ENCODE measurements at regions not wholly inside any gene's neighbourhood (a gene's known extent, or its start where the extent isn't known, plus 50 kb on each side); places are given as distances from the start of the nearest gene placed in this dataset.

DNA sequence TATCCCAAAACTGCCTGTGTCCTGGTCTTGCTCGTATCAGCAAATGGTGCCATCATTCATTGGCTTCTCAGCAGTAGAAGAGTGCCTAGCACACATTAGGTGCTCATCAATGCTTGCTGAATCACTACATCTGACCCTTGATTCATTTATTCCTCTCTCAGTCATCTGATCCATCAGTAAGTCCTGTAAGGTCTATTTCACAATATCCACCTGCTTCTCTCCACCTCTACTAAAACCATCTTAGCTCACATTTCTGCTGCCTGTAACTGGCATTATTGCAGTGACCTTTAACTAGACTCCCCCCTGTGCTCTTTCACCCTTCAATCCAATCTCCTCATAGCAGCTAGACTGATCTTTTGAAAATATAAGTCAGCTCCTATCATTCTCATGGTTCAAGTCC, 387.6 kb upstream of the SPRED2 start:
- DNase-seq, result no peak

DNA sequence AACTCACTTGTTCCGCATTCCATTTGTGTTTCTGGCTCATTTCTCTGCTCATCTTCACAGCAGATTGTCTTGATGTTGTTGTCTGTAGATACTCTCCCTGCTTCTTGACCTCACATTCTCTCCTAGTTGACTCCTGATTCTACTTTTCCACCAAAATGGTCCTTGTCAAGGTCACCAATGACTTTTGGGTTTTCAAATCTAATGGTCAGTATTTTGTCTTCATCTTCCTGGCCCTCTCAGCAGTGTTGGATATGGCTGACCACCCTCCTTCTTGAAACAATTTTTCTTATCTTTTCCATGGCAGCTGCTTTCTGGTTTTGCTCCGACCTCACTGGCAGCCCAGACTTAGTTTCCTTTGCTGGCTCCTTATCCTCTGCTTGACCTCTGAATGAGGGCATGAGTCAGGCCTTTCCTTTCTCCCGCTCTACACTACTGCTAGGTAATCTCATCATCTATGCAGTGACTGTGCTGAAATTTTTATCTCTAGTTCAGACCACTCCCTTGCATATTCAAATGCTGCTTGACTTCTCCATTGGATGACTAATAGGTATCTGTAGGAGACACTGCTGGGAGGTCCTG, 386.6 kb upstream of the SPRED2 start:
- DNase-seq, result no peak

DNA sequence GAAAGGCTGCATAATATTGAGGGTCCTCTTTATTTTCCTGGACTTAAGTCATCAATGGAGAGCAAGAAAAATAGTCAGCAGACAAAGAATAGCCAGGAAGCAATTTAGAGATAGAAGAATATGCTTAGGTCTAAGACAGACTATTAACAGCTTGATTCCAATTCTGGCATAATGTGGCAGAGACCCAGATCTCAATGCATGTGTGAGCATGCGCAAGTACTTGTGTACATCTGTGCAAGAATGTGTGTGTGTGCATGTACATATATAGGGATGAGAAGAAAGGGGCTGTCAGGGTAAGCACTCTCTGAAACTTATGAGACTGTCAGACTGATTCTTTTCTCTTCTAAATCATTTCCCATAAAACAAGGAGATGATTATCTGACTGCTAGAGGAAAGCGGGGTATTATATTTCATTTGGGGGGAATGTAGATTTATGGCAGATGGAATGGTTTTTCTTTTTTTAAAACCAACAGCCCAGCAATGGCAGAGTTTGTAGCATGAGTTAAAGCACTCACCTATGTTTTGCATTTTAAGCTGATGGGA, 381.3 kb upstream of the SPRED2 start:
- no peak for DNase-seq

DNA sequence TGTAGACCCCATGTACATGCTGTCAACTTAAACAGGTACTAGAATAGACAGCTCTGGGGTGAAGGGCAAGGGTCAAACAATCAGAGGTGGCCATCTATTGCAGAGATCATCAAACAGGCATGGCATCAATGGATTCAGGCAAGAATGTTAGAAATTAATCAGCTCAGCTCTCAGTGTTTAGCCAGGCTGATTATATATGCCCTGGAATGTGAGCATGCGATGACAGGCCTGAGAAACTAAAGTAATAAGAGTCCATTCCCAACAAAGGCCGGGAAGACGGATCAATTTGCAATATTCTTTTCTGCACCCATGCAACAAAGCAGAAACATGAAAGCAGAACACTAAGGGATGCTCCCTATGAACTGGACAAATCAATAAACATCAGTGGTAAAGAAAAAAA, 380.5 kb upstream of the SPRED2 start:
- no peak for DNase-seq

DNA sequence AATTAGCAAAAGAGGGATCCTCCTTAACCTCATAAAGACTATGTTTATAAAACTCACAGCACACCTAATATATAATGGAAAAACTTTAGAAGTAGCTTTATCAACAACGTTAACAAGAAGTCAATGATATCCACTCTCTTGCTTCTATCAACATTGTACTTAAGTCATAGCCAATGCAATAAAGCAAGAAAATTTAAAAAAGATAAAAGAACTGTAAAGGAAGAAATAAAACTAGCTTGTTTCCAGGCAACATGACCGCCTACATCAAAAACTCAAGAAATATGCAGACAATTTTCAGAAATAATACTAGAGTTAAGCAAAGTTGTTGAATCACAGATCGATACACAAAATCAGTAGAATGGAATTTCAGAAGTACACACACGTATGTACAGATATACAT, 375.5 kb upstream of the SPRED2 start:
- DNase-seq, result no peak

DNA sequence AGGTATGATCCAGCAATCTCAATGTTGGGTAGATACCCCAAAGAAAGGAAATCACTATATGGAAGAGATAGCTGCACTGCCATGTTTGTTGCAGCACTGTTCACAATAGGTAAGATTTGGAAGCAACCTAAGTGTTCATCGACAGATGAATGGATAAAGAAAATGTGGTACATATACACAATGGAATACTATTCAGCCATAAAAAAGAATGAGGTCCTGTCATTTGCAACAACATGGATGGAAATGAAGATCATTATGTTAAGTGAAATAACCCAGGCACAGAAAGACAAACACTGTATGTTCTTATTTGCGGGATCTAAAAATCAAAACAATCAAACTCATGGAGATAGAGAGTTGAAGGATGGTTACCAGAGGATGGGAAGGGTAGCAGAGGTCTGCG, 372.4 kb upstream of the SPRED2 start:
- no peak for DNase-seq

DNA sequence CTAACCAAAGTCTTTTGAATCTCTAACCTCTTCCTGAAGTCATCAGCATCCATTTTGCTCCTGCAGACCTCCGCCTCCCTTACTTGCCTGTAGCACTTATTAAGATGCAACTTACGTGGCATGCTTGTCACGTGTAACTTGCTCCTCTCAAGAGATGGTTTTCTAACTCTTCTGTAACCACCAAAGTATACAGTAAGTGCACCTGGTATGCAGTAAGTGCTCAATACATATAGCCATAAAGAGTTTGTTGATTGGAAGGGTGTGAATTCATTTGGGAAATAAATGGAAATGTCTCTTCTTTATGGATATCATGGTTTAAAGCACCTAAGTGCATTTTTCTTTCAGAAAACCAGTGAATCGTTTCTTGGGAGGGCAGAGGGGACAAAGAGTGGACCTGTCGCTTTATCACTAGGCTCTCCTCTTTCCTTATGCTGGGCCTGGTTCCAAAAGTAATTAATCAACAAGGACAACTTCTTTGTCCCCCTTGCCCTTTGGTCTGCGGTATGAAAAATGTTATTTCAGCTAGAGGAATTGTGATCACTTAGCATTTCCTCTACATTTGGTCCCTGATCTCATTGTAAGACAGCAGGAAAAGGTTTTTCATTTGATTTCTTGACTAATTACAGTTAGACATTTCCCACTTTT, 370.0 kb upstream of the SPRED2 start:
- DNase-seq, result no peak

DNA sequence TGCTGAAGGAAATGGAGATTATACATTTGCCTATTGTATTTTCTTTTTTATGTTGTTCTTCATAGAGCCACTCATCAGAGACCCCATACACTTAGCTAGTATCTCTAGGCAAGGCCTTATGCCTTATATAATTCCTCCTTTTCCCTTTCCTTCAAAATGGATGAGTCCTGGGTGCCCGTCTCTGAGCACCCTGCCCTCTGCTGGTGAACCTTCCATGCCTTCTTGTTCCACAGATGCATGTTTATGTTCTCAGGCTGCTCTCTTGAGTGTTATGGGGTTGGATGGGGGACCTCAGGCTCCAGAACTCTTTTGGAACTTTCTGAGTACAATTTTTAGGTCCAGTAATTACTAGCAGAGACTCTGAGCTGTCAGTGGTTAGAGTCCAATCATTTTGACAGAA, 368.6 kb upstream of the SPRED2 start:
- no peak for DNase-seq

DNA sequence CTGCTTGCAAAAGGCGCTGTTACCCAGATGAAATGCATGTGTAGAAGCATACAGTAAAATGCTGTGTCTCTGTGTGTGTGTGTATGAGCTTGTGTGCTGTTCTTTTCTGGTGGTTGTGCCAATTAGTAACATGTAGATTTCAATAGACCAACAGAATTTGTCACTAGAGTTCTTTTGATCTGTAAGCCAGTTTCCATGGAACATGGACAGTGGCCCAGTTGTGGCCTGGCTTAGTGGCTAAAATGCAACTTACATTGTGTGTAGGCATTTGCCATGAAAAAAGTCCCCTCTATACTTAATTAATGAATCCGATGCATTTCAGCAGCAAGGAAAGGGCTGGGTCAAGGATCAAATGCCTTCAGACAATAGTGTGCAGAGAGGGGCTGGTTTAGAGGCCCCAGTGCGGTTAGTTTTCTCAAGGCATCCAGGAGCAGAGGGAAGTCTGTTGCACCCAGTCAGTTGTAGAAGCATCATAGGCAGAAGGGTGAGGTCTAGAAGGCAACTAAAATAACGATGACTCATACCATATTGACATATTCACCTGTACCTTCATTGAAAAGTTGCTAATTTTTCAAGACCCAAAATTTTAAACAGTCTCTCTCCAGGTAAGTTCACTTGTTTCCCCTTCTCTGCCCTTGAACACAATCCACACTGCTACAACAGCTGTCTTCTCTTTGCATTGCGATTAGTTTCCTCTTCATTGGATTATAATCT, 366.9 kb upstream of the SPRED2 start:
- no peak for DNase-seq

DNA sequence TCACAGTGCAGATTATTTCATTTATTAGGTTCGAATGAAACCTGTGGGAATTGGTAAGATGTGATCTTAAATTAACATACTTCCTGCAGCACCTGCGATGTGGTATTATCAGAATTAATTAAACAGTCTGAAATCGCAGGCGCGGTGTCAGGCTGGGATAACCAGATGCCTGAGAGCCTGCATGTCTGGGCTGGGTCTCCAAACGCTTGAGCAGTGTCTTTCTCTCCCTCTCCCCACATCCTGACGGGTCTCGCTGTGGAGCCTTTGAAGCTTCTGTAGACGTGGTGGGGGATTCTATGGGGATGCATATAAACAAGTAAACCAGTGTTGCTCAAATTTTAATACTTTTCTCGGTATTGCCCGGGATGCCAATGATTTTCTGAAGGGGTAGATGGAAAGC, 366.2 kb upstream of the SPRED2 start:
- DNase-seq, result no peak

DNA sequence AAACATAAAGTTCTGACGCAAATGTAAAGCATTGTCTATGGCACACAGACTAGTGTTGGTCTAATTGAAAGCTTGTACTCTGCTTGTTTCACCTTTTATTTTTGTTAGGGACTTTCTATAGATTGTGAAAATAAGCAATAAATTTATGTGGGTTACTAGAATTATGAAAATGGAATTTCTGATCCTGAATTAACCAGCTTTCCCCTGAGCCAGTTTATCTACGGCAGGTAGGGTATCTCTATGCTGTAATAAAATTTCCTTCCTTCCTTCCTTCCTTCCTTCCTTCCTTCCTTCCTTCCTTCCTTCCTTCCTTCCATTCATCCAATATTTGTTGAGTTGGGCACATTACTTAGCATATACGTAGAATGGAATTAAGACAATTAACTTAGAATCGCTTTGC, 362.6 kb upstream of the SPRED2 start:
- no peak for DNase-seq

DNA sequence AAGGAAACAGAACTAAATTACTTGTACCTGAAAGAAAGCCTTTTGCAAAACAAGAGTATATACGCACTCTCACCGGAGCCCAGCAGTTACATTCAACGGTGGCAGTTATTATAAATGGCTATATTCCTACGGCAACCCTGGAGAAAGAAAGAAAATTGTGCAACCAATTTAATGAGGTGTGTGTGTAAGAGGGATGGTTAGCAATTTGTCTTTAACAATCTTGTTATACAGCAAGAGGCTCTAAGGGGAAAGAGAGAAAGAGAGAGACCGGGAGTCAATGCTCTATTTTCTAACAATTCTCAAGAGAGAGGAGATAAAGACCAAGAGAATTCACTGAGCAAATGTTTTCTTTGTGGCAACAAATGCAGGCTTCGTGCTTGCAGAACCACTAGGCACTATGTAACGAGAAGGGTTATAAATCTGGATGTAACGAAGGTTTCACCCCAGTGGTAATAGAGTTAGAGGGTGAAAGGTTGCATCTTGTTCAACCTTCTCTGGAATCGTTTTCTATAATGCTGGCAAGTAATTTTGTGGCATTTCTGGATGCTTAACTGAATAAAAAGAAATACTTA, 359.1 kb upstream of the SPRED2 start:
- no peak for DNase-seq

DNA sequence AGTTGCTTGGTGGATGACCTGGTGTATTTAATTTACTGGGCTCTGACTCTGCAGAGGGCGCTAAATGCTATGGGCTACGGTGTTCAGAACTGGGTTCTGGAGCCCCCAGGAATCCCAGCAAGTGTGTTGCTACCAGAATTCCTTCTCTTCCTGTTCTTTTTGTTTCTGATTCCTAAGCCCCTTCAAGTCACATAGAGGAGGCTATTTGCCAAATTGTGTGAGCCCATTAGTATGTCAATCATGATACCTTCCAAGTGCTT, 358.2 kb upstream of the SPRED2 start:
- no peak for DNase-seq

DNA sequence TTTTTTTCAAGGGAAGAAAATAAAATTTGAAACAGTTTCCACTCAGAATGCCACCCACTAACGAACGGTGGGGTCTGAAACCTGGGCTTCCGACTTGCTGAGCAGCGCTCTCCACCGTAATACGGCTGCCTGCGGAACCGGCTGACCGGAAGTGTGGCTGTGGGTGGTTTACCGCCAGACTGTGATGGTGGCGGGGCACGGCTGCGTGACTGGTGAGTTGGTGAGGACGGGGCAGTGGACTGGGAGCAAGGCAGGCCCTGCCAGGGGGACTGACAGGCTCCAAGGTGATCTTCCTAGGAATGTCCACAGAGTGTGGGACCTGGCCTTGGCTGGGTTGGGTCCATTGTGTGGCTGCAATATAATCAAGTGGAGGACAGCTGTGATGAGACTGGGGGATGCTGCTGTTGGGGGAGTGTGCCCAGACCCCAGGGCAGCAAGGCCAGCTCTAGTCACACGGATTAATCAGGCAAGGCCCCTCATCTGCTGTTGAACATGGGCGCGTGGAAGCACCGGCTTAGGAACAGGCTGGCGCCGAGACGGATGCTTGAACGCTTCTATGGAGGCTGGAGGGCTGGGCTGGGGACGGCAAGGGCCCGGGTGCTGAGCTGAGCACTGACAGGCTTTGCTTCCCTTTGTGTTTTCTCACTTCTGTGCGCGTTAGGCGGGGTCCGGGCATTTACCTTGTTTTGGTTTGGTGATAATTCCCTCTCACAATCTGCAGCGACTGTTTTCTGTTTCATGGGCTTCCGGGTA, 357.7 kb upstream of the SPRED2 start:
- DNase-seq, result no peak

DNA sequence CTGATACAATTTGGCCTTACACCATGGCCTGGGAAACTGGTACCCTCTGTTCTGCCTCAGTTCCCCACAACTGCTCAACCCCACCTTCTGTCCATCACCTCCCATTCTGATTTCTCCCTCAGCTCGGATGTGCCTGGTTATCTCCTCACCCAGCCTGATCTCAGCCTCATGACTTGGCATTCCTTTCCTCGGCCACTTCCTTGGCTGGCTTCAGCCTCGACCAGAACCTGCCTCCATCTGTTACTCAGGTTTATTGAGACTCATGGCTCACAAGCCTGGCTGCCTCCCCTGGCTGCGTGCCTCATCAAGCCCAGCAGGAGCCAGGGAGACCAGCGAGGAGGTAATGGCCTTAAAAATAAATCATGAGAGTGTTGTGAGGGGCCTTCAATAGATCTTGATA, 356.2 kb upstream of the SPRED2 start:
- no peak for DNase-seq

DNA sequence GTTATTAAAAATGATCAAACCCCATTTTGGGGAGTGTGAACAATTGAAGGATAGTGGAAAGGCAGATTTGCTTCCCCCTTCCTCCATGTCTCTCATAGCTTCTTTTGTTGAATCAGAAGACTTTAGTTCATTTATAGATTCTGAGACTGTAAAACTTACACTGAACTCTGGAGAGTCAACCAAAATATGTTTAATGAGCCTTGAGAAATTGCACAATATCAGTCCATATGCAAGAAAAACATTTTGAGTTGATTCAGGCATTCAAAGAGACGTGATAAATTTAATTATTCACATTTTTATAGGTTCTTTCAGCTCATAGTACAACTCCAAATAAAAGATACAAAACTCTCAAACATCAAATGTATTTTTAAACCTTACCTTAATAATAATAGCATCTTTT, 354.4 kb upstream of the SPRED2 start:
- DNase-seq, result no peak

DNA sequence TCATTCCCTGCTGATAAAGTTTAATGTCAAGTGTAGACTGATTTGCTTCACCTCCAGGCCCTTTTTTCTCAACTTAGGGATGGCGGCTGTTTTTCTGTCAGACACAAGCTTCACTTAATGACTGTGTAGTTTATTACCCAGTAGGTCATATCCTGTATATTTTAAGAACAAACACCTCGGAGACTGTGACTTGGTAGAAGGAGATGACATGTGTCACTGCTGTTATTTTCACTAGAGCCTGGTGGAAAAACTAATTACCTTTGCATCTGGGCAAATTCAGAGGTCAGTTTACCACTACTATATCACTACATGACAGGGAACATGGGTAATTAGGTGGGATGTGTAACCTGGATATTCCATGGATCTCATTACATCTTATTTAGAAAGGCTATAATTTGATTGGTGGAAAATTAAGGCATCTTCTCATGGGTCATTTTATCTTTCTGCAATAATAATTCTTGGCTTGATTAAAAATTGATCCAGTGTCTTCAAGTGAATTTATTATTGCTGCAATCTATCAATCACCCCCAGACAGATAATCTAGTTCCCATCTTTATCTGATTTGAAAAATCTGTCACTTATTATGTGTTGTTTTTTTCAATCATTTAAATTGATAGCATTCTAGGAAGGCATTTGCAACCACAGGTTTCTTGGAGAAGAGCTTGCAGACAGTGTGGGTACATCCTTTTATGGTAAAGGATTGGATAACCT, 353.8 kb upstream of the SPRED2 start:
- DNase-seq, result no peak

DNA sequence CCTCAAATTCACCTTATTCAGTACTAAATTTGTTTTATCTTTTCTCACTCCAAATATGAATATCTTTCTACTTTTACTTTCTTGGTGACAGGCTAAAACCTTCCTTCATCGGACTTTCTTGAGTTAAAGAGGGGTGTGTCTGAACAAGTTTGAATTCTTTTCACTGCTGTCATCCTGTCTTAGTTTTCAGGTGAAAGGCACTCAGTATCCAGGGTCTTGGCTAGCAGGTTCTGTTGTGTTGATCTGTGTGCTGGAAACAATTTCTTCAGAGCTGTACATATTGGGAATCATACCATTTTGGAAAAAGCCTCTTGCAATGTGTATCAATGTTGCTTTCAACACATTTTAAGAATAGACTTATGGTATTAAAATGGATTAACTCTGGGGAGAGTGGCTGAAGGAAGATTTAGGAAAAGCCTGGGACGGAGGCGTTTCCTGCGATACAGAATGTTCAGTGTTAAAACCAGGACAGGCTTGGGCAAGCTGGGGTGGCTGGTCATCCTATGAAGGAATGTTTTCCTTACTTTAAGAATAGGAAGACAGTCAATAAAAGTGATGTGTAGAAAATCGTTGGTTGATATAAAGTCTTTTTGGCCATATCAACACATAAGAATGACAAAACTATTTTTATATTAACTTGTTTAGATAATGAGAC, 350.7 kb upstream of the SPRED2 start:
- no peak for DNase-seq

DNA sequence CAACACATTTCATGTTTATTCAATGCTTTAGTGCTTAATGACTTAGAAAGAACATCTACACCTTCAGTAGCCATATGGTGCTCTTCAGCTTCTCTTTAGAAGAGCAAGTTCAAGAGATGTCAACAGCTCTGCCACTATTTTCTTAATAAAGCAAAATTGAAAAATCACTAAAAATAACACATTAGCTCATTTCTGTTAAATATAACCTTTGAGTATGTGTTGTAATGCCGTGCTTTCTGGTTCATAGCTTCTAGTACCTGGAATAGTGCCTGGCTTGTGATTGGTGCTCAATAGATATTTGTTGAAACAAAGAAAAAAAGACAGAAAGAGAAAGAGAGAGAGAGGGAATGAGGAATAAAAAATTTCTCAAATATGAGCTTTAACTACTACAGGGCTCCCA, 349.8 kb upstream of the SPRED2 start:
- DNase-seq, result no peak

DNA sequence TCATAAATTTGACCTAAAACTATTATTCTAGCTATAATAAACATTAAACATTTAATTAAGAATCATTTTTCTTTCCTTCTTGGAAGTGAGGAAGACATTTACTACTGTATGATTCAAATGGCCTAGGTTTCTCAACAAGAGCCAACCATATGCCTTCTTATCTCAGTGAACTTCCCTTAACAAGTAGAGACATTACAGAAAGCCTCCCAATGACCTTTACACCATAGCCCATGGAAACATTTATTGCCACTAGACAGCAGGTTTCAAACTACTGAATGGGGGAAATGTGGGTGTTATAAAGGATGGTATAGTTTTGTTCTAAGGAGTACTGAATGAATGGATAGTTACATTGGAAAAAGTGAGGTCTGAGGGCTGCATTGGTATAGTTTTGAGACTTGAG, 349.4 kb upstream of the SPRED2 start:
- no peak for DNase-seq

DNA sequence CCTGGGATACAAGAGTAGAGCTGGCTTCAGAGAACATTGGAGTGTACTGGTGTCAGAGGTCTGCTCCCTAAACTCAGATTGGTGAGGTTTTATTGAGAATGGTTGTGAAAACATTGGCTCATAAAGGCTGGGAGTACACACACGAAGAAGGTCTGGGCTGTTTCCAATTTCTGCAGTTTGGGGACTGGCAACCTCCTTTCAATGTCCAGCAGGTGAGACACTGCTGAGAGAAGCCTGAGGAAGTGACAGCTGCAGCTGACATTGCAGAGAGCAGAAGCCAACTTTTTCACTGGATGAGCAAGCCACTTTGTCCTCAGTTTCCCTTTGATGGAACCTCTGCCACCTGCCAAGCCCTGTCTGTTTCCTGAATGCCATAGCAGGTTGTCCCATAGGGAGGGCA, 346.6 kb upstream of the SPRED2 start:
- no peak for DNase-seq

DNA sequence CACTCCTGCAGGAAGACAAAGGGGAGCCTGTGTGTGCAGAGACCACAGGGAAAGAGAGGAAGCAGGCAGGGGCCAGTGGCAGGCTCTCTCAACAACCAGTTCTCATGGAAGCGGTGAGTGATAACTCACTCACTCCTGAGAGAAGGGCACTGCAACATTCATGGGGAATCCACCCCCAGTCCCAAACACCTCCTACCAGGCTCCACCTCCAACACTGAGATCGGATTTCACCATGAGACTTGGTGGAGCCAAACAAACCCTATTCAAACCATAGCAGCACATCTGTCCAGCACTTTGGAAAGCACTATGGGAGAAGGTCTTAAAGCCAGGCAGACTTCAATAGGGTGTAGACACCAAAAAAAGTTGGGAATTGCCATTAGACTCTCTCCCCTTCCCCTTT, 345.7 kb upstream of the SPRED2 start:
- no peak for DNase-seq

All from activated CD4-positive, alpha-beta T cell treated with anti-CD3 and anti-CD28 coated beads, Interleukin-2, amount 50 U/mL, for 16 hours (primary cell).